Peyer's patch (tissue), 4 donors: ENCODE measurements at regions not wholly inside any gene's neighbourhood (a gene's known extent, or its start where the extent isn't known, plus 50 kb on each side); places are given as distances from the start of the nearest gene placed in this dataset.

Experiments
- DNase-seq, 3 donors: peaks; one replicate each; pipeline ENCODE4 v3.0.0-alpha.2; 2017 to 2019
- H3K27ac ChIP-seq, 4 donors: fragments of 200-600 bp; sonication (generic); one replicate each; pipeline ENCODE4 v1.5.1; 2016 to 2019
- H3K27me3 ChIP-seq, 2 donors: fragments of 200-600 bp; sonication (generic); one replicate each; pipeline ENCODE4 v1.5.1; 2019
- H3K36me3 ChIP-seq, 3 donors: fragments of 200-600 bp; sonication (generic); one replicate each; pipeline ENCODE4 v1.5.1; 2016 to 2019
- H3K4me1 ChIP-seq, 4 donors: fragments of 200-600 bp; sonication (generic); one replicate each; pipeline ENCODE4 v1.5.1; 2016 to 2019
- H3K4me3 ChIP-seq, 4 donors: fragments of 200-600 bp; sonication (generic); 1 replicate in 3 of 4; 2 replicates in 1 of 4; pipeline ENCODE4 v1.5.1; 2016 to 2019; ENCODE audit warnings: mild to moderate bottlenecking in 1 of 4
- H3K9me3 ChIP-seq, 4 donors: fragments of 200-600 bp; sonication (generic); one replicate each; pipeline ENCODE4 v1.5.1; 2016 to 2019; ENCODE audit warnings: mild to moderate bottlenecking in 1 of 4
- CTCF ChIP-seq, 6 experiments: fragments of 450-650 bp in 4 of 6; fragments of 200-600 bp in 2 of 6; sonication (generic) in 1 of 6; IDR thresholded peaks; one replicate each; pipeline ENCODE4 v1.5.1; 2017 to 2019; ENCODE audit warnings: antibody characterized with exemption in 6 of 6, mild to moderate bottlenecking in 3 of 6, moderate library complexity in 1 of 6
- POLR2A ChIP-seq, 2 donors: fragments of 450-650 bp; IDR thresholded peaks; one replicate each; pipeline ENCODE4 v1.5.1; 2017; ENCODE audit warnings: antibody characterized with exemption in 2 of 2, mild to moderate bottlenecking in 2 of 2, moderate library complexity in 2 of 2

GRCh38 chr15:91625506-91625905 lies 228.0 kb upstream of the SLCO3A1 start:
- no peak for DNase-seq
- no peak overlapping the region for H3K27ac ChIP-seq
- TF ChIP-seq CTCF (IDR thresholded peaks at IDR 0.05) = no peak
- TF ChIP-seq POLR2A (IDR thresholded peaks at IDR 0.05) = no peak
- H3K4me1 ChIP-seq = no peaks in the 10 kb centered on the region
- no peak overlapping the region for H3K4me3 ChIP-seq
- no peaks in the 10 kb centered on the region for H3K36me3 ChIP-seq
- H3K9me3 ChIP-seq = no peaks in the 10 kb centered on the region
- no peaks in the 10 kb centered on the region for H3K27me3 ChIP-seq

- TF ChIP-seq POLR2A (IDR thresholded peaks at IDR 0.05) = no peak
- TF ChIP-seq CTCF (IDR thresholded peaks at IDR 0.05) = no peak
- H3K4me3 ChIP-seq = no peak overlapping the region
- H3K4me1 ChIP-seq = no peaks in the 10 kb centered on the region
- no peaks in the 10 kb centered on the region for H3K9me3 ChIP-seq
- H3K27me3 ChIP-seq = no peaks in the 10 kb centered on the region
- no peaks in the 10 kb centered on the region for H3K36me3 ChIP-seq
- no peak overlapping the region for H3K27ac ChIP-seq
- no peak for DNase-seq
Observed at GRCh38 chr15:91627473-91628278, 225.8 kb upstream of the SLCO3A1 start.

GRCh38 chr15:91630090-91630489 lies 223.4 kb upstream of the SLCO3A1 start:
- no peaks in the 10 kb centered on the region for H3K4me1 ChIP-seq
- H3K27ac ChIP-seq = no peak overlapping the region
- H3K4me3 ChIP-seq = no peak overlapping the region
- no peaks in the 10 kb centered on the region for H3K36me3 ChIP-seq
- no peaks in the 10 kb centered on the region for H3K9me3 ChIP-seq
- TF ChIP-seq CTCF (IDR thresholded peaks at IDR 0.05) (no peak), POLR2A (IDR thresholded peaks at IDR 0.05) (no peak)
- DNase-seq = no peak
- H3K27me3 ChIP-seq = no peaks in the 10 kb centered on the region

- H3K36me3 ChIP-seq = no peaks in the 10 kb centered on the region
- H3K4me1 ChIP-seq = no peaks in the 10 kb centered on the region
- no peak overlapping the region for H3K27ac ChIP-seq
- no peak for TF ChIP-seq POLR2A (IDR thresholded peaks at IDR 0.05)
- TF ChIP-seq CTCF (IDR thresholded peaks at IDR 0.05) = no peak
- H3K27me3 ChIP-seq = no peaks in the 10 kb centered on the region
- DNase-seq = no peak
- H3K4me3 ChIP-seq = no peak overlapping the region
- no peaks in the 10 kb centered on the region for H3K9me3 ChIP-seq
Observed at GRCh38 chr15:91632176-91632575, 221.3 kb upstream of the SLCO3A1 start.

- no peak overlapping the region for H3K27ac ChIP-seq
- no peaks in the 10 kb centered on the region for H3K36me3 ChIP-seq
- H3K27me3 ChIP-seq = no peaks in the 10 kb centered on the region
- no peak for TF ChIP-seq CTCF (IDR thresholded peaks at IDR 0.05)
- no peak for TF ChIP-seq POLR2A (IDR thresholded peaks at IDR 0.05)
- H3K9me3 ChIP-seq = no peaks in the 10 kb centered on the region
- no peak for DNase-seq
- H3K4me3 ChIP-seq = no peak overlapping the region
- H3K4me1 ChIP-seq = no peaks in the 10 kb centered on the region
Observed at GRCh38 chr15:91632981-91633380, 220.5 kb upstream of the SLCO3A1 start.
